ENCODE measurements at regions not wholly inside any gene's neighbourhood (a gene's known extent, or its start where the extent isn't known, plus 50 kb on each side); places are given as distances from the start of the nearest gene placed in this dataset.

DNA sequence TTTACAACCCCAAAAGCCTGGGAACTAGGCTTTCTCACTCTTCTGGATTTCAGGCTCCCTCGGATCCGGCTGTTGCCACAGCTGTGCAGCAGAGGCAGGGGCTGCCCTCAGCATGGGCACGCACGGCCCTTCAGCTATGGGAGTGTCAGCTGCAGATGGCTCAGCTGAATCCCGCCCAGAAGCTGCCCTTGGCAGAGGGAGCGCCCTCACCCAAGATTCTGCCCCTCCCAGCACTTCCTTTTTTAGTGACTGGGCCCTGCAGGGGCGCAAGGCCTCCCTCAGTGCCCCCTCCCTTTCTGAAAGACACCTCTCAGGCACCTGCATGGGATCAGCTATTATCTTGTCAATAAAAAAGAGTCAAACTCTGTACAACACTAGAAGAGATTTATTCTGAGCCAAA is 67.9 kb upstream of the THBS2 start:
- BruUV-seq (replicated peaks): no TSS peak
- H3K4me1 ChIP-seq (ENCODE audit: insufficient read depth, low read length, poor library complexity, severe bottlenecking): no peaks in the 10 kb centered on the region
- H3K36me3 ChIP-seq (ENCODE audit: insufficient read depth, low read length, poor library complexity, severe bottlenecking): no peaks in the 10 kb centered on the region
- H3K27me3 ChIP-seq (replicated peaks; ENCODE audit: insufficient read depth, low read depth, low read length, poor library complexity): peaks cover 5% of the 10 kb centered on the region
- intact Hi-C loops (cut with micrococcal nuclease; ENCODE audit: unreplicated experiment): no loop called here
- H3K4me3 ChIP-seq (ENCODE audit: low read depth, low read length, poor library complexity, severe bottlenecking): no peak overlapping the region
- CTCF ChIA-PET: no interaction called here
- POLR2A ChIA-PET (ENCODE audit: low non-redundant PET): no interaction called here
- no peak for TF ChIP-seq EZH2 (IDR thresholded peaks at IDR 0.05; ENCODE audit: borderline replicate concordance, low read depth, low read length, poor library complexity, severe bottlenecking)
- TF ChIP-seq, protein P1, sequence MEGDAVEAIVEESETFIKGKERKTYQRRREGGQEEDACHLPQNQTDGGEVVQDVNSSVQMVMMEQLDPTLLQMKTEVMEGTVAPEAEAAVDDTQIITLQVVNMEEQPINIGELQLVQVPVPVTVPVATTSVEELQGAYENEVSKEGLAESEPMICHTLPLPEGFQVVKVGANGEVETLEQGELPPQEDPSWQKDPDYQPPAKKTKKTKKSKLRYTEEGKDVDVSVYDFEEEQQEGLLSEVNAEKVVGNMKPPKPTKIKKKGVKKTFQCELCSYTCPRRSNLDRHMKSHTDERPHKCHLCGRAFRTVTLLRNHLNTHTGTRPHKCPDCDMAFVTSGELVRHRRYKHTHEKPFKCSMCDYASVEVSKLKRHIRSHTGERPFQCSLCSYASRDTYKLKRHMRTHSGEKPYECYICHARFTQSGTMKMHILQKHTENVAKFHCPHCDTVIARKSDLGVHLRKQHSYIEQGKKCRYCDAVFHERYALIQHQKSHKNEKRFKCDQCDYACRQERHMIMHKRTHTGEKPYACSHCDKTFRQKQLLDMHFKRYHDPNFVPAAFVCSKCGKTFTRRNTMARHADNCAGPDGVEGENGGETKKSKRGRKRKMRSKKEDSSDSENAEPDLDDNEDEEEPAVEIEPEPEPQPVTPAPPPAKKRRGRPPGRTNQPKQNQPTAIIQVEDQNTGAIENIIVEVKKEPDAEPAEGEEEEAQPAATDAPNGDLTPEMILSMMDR (conservative IDR thresholded peaks at IDR 0.05; ENCODE audit: low read depth, low read length): no peak
- no peak overlapping the region for H3K27ac ChIP-seq (ENCODE audit: low read depth, low read length, poor library complexity, severe bottlenecking)
- H3K9me3 ChIP-seq (ENCODE audit: low read depth, low read length, poor library complexity, severe bottlenecking): no peaks in the 10 kb centered on the region
- DNase-seq (ENCODE audit: low spot score): no peak

DNA sequence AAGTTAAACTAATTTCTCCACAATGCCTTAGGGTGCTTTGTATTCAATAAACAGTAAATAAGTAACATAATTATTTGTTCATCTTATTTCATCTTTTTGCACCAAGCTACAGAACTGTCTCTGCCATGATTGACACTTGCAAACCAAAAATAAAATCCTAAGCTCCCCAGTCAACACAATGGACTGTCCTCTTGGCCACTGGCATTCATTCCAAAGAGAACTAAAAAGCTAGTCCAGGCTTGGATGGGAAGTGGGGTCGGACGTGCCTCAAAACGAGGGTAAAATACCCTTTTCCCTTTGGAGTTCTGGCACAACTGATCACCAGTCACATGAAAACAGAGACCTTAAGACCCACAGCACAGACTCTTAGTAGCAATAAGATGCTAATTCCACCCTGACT is 66.4 kb upstream of the THBS2 start:
- BruUV-seq (replicated peaks): no TSS peak
- TF ChIP-seq, protein P1 (conservative IDR thresholded peaks at IDR 0.05; ENCODE audit: low read depth, low read length): no peak
- TF ChIP-seq EZH2 (IDR thresholded peaks at IDR 0.05; ENCODE audit: borderline replicate concordance, low read depth, low read length, poor library complexity, severe bottlenecking): no peak
- H3K36me3 ChIP-seq (ENCODE audit: insufficient read depth, low read length, poor library complexity, severe bottlenecking): no peaks in the 10 kb centered on the region
- H3K27me3 ChIP-seq (replicated peaks; ENCODE audit: insufficient read depth, low read depth, low read length, poor library complexity): peaks cover 5% of the 10 kb centered on the region
- no peaks in the 10 kb centered on the region for H3K9me3 ChIP-seq (ENCODE audit: low read depth, low read length, poor library complexity, severe bottlenecking)
- DNase-seq (ENCODE audit: low spot score): no peak
- POLR2A ChIA-PET (ENCODE audit: low non-redundant PET): interaction anchor here (0.6 kb wide), 1 partner anchor 350 kb away, joined by 3 read pairs; no protein-coding TSS in a partner anchor
- no peak overlapping the region for H3K27ac ChIP-seq (ENCODE audit: low read depth, low read length, poor library complexity, severe bottlenecking)
- CTCF ChIA-PET: no interaction called here
- no peaks in the 10 kb centered on the region for H3K4me1 ChIP-seq (ENCODE audit: insufficient read depth, low read length, poor library complexity, severe bottlenecking)
- intact Hi-C loops (cut with micrococcal nuclease; ENCODE audit: unreplicated experiment): no loop called here
- no peak overlapping the region for H3K4me3 ChIP-seq (ENCODE audit: low read depth, low read length, poor library complexity, severe bottlenecking)

DNA sequence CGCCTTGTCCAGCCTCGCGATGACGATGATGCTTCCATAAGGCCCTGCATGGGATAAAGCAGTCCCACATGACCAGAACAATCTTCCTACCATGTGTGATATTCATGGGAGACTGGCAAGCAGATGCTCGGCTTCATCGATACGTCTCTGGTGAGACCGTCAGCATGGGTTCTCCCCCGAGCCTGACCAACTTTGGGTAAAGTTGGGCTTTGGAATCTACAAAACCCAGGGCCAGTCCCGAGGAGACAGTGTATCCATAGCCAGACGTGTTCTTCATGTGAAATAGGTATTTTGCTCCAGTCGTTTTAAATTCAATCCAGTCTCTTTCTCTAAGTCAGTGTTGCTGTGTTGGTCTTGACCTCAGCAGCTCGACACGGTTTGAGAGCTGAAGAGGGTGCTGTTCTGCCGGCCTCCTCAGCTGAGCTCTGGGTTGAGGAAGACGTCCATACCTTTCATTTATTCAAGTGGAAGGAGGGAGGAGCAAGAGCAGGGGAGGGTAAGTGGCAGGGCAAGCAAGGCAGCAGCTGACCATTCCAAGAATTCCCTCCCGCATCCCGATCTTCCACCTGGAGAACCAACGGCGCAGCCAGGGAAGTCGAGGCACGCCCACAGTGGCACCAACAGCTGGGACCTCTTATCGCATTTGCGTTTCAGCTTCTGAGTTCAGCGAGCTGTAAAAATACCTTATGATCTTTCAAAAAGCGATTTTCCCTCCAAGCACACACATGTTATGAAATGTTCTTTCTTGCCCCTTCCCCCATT is 64.0 kb upstream of the THBS2 start:
- intact Hi-C loops (cut with micrococcal nuclease; ENCODE audit: unreplicated experiment): no loop called here
- H3K27ac ChIP-seq (ENCODE audit: low read depth, low read length, poor library complexity, severe bottlenecking): no peak overlapping the region
- ChIA-PET CTCF (no interaction called here), POLR2A (ENCODE audit: low non-redundant PET) (no interaction called here)
- H3K9me3 ChIP-seq (ENCODE audit: low read depth, low read length, poor library complexity, severe bottlenecking): no peaks in the 10 kb centered on the region
- no peaks in the 10 kb centered on the region for H3K36me3 ChIP-seq (ENCODE audit: insufficient read depth, low read length, poor library complexity, severe bottlenecking)
- H3K4me1 ChIP-seq (ENCODE audit: insufficient read depth, low read length, poor library complexity, severe bottlenecking): no peaks in the 10 kb centered on the region
- peaks cover 5% of the 10 kb centered on the region for H3K27me3 ChIP-seq (replicated peaks; ENCODE audit: insufficient read depth, low read depth, low read length, poor library complexity)
- no peak for DNase-seq (ENCODE audit: low spot score)
- TF ChIP-seq, protein P1 (conservative IDR thresholded peaks at IDR 0.05; ENCODE audit: low read depth, low read length): no peak
- TF ChIP-seq EZH2 (IDR thresholded peaks at IDR 0.05; ENCODE audit: borderline replicate concordance, low read depth, low read length, poor library complexity, severe bottlenecking): no peak
- BruUV-seq (replicated peaks): no TSS peak
- H3K4me3 ChIP-seq (ENCODE audit: low read depth, low read length, poor library complexity, severe bottlenecking): no peak overlapping the region

All from A673 (cell line).